A673 (cell line): ENCODE measurements at regions not wholly inside any gene's neighbourhood (a gene's known extent, or its start where the extent isn't known, plus 50 kb on each side); places are given as distances from the start of the nearest gene placed in this dataset.

Experiments
- BruUV-seq: library from RNA; stranded (reverse); fragments of 400-500 nt; replicated peaks from 2 replicates; lab custom pipeline; 2021; lab: Mats Ljungman, UMichigan
- CTCF ChIA-PET: fragments of 300-600 bp; sonication (Branson Sonifier 250); formaldehyde crosslinking; loops from one replicate; lab custom pipeline; 2022; ENCODE audit warnings: antibody characterized with exemption; lab: Charles Lee
- POLR2A ChIA-PET: fragments of 300-600 bp; sonication (Branson Sonifier 250); formaldehyde crosslinking; loops from one replicate; lab custom pipeline; 2022; ENCODE audit warnings: antibody characterized with exemption; ENCODE audit not compliant: low non-redundant PET; lab: Charles Lee
- DNase-seq: peaks from one replicate; pipeline ENCODE4 v3.0.0-alpha.2; 2015; ENCODE audit warnings: low spot score
- H3K27ac ChIP-seq: fragments of 200-600 bp; sonication (generic); 2 replicates; pipeline ENCODE4 v1.5.1; 2016; ENCODE audit warnings: mixed run types, low read depth, mild to moderate bottlenecking, mixed read lengths, antibody characterized with exemption, low read length; ENCODE audit not compliant: poor library complexity, severe bottlenecking
- H3K27me3 ChIP-seq: fragments of 200-600 bp; sonication (generic); replicated peaks from 2 replicates; pipeline ENCODE4 v1.6.1; 2017; ENCODE audit warnings: mixed run types, low read depth, mild to moderate bottlenecking, mixed read lengths, antibody characterized with exemption, low read length; ENCODE audit not compliant: insufficient read depth, poor library complexity
- H3K36me3 ChIP-seq: fragments of 200-600 bp; sonication (generic); 2 replicates; pipeline ENCODE4 v1.6.1; 2016; ENCODE audit warnings: mixed run types, mild to moderate bottlenecking, mixed read lengths, antibody characterized with exemption, low read length; ENCODE audit not compliant: insufficient read depth, poor library complexity, severe bottlenecking
- H3K4me1 ChIP-seq: fragments of 200-600 bp; sonication (generic); 2 replicates; pipeline ENCODE4 v1.6.1; 2017; ENCODE audit warnings: mixed run types, mild to moderate bottlenecking, mixed read lengths, antibody characterized with exemption, low read length; ENCODE audit not compliant: insufficient read depth, poor library complexity, severe bottlenecking
- H3K4me3 ChIP-seq: fragments of 200-600 bp; sonication (generic); 2 replicates; pipeline ENCODE4 v1.5.1; 2016; ENCODE audit warnings: low read depth, mixed run types, mild to moderate bottlenecking, mixed read lengths, low read length; ENCODE audit not compliant: poor library complexity, severe bottlenecking
- H3K9me3 ChIP-seq: fragments of 200-600 bp; sonication (generic); 2 replicates; pipeline ENCODE4 v1.6.1; 2016; ENCODE audit warnings: mixed run types, low read depth, mild to moderate bottlenecking, mixed read lengths, antibody characterized with exemption, low read length; ENCODE audit not compliant: poor library complexity, severe bottlenecking
- CTCF ChIP-seq: fragments of 300-800, 200-600 bp; sonication (generic); conservative IDR thresholded peaks from 2 replicates; pipeline ENCODE4 v1.5.1; 2017; ENCODE audit warnings: low read depth, mild to moderate bottlenecking, antibody characterized with exemption, low read length, moderate library complexity, mixed read lengths
- EZH2 ChIP-seq: fragments of 200-600 bp; sonication (generic); IDR thresholded peaks from 2 replicates; pipeline ENCODE4 v1.6.1; 2017; ENCODE audit warnings: borderline replicate concordance, low read depth, mild to moderate bottlenecking, mixed read lengths, antibody characterized with exemption, low read length; ENCODE audit not compliant: poor library complexity, severe bottlenecking
- intact Hi-C: fragments of 100-400 bp; cut with micrococcal nuclease; formaldehyde crosslinking; loops from one replicate; pipeline ENCODE4 v1.10.0; 2022; ENCODE audit not compliant: unreplicated experiment

- no peaks in the 10 kb centered on the region for H3K36me3 ChIP-seq
- H3K9me3 ChIP-seq = no peaks in the 10 kb centered on the region
- ChIA-PET CTCF (no interaction called here), POLR2A (no interaction called here)
- no peaks in the 10 kb centered on the region for H3K27me3 ChIP-seq
- H3K4me1 ChIP-seq = peaks cover 9% of the 10 kb centered on the region
- no peak for TF ChIP-seq EZH2
- no peak for TF ChIP-seq CTCF
- H3K27ac ChIP-seq = no peak overlapping the region
- no peak for DNase-seq
- BruUV-seq = no TSS peak
- intact Hi-C loops = no loop called here
- H3K4me3 ChIP-seq = no peak overlapping the region
These were observed 146.1 kb upstream of the LINC00305 start for GRCh38 chr18:64294967-64295366.

- Histone ChIP-seq H3K4me3 (no peak overlapping the region), H3K27ac (no peak overlapping the region), H3K9me3 (no peaks in the 10 kb centered on the region), H3K36me3 (no peaks in the 10 kb centered on the region), H3K4me1 (peaks cover 2% of the 10 kb centered on the region), H3K27me3 (no peaks in the 10 kb centered on the region)
- intact Hi-C loops = no loop called here
- BruUV-seq = no TSS peak
- DNase-seq = peak; percentile 5
- POLR2A ChIA-PET = no interaction called here
- TF ChIP-seq CTCF (no peak), EZH2 (no peak)
- CTCF ChIA-PET = no interaction called here
These were observed 139.5 kb upstream of the LINC00305 start for GRCh38 chr18:64288432-64288831.

- CTCF ChIA-PET = no interaction called here
- no peaks in the 10 kb centered on the region for H3K27me3 ChIP-seq
- no peaks in the 10 kb centered on the region for H3K9me3 ChIP-seq
- intact Hi-C loops = no loop called here
- POLR2A ChIA-PET = no interaction called here
- H3K27ac ChIP-seq = no peak overlapping the region
- DNase-seq = no peak
- no peak overlapping the region for H3K4me3 ChIP-seq
- no peaks in the 10 kb centered on the region for H3K4me1 ChIP-seq
- H3K36me3 ChIP-seq = no peaks in the 10 kb centered on the region
- TF ChIP-seq EZH2 = no peak
- no peak for TF ChIP-seq CTCF
- BruUV-seq = no TSS peak
These were observed 139.0 kb upstream of the LINC00305 start for GRCh38 chr18:64287926-64288325.
